GM12878 (cell line): ENCODE measurements at regions not wholly inside any gene's neighbourhood (a gene's known extent, or its start where the extent isn't known, plus 50 kb on each side); places are given as distances from the start of the nearest gene placed in this dataset.

Experiments
- ATAC-seq: fragments of 200-7000 bp; cut with Tn5 transposase; 3 replicates; pipeline ENCODE4 v1.9.1; 2020; ENCODE audit warnings: mild to moderate bottlenecking, moderate library complexity
- BruUV-seq: library from RNA; stranded (reverse); fragments of 400-500 nt; replicated peaks from 2 replicates; lab custom pipeline; 2021; lab: Mats Ljungman, UMichigan
- CTCF ChIA-PET: fragments of 300-600 bp; sonication (Branson Sonifier 250); formaldehyde crosslinking; extraction: SDS; loops from one replicate; lab custom pipeline; 2021; ENCODE audit warnings: inconsistent platforms; lab: Yijun Ruan, JAX
- POLR2A ChIA-PET: fragments of 350-600 bp; formaldehyde crosslinking; extraction: SDS; loops from one replicate; lab custom pipeline; 2021; ENCODE audit warnings: inconsistent platforms; lab: Charles Lee
- RAD21 ChIA-PET: fragments of 300-600 bp; sonication (Branson Sonifier 250); formaldehyde crosslinking; loops from one replicate; lab custom pipeline; 2023; ENCODE audit warnings: antibody characterized with exemption; ENCODE audit not compliant: unreplicated experiment; lab: Charles Lee
- SMC1A ChIA-PET: fragments of 300-600 bp; sonication (Branson Sonifier 250); formaldehyde crosslinking; loops from one replicate; lab custom pipeline; 2023; ENCODE audit not compliant: unreplicated experiment, uncharacterized antibody; lab: Charles Lee
- DNase-seq: peaks from one replicate; pipeline ENCODE4 v3.0.0-alpha.2; 2011; ENCODE audit warnings: low read depth, low spot score
- FAIRE-seq: peaks from 3 replicates; lab custom pipeline; 2011; peaks lifted over from hg19 to GRCh38; lab: Jason Lieb, UNC
- H2AFZ ChIP-seq: 2 replicates; pipeline ENCODE4 v1.6.0; 2011; ENCODE audit warnings: low read depth, low read length, control low read depth; ENCODE audit not compliant: control insufficient read depth
- H3K27ac ChIP-seq: 2 replicates; pipeline ENCODE4 v1.5.1; 2011; ENCODE audit warnings: control low read depth; ENCODE audit not compliant: control insufficient read depth, insufficient read depth
- H3K27me3 ChIP-seq, 2 experiments: replicated peaks in 1 of 2; 2 replicates each; pipeline versions ENCODE4 v1.6.0 to v1.6.1; 2011; ENCODE audit warnings: low read length in 1 of 2; ENCODE audit not compliant: control insufficient read depth in 2 of 2, insufficient read depth in 2 of 2
- H3K36me3 ChIP-seq, 2 experiments: 2 replicates each; pipeline ENCODE4 v1.5.1; 2011; ENCODE audit warnings: low read length in 1 of 2; ENCODE audit not compliant: control insufficient read depth in 2 of 2, insufficient read depth in 2 of 2
- H3K4me1 ChIP-seq: 2 replicates; pipeline ENCODE4 v1.6.1; 2011; ENCODE audit warnings: mild to moderate bottlenecking, low read length, moderate library complexity, mixed read lengths; ENCODE audit not compliant: control insufficient read depth, insufficient read depth
- H3K4me2 ChIP-seq: 2 replicates; pipeline ENCODE4 v1.6.0; 2011; ENCODE audit warnings: control low read depth; ENCODE audit not compliant: control insufficient read depth, insufficient read depth
- H3K4me3 ChIP-seq: fragments of 200-600 bp; sonication (generic); 2 replicates; pipeline ENCODE4 v1.5.1; 2016
- H3K79me2 ChIP-seq: 2 replicates; pipeline ENCODE4 v1.6.0; 2011; ENCODE audit warnings: low read length; ENCODE audit not compliant: control insufficient read depth, insufficient read depth
- H3K9ac ChIP-seq: 2 replicates; pipeline ENCODE4 v1.8.0; 2011; ENCODE audit warnings: low read length, control low read depth, mixed read lengths; ENCODE audit not compliant: control insufficient read depth, insufficient read depth
- H3K9me3 ChIP-seq: replicated peaks from 3 replicates; pipeline ENCODE4 v1.5.1; 2011; ENCODE audit warnings: mild to moderate bottlenecking, low read length; ENCODE audit not compliant: control insufficient read depth, insufficient read depth
- H4K20me1 ChIP-seq: 2 replicates; pipeline ENCODE4 v1.6.0; 2011; ENCODE audit not compliant: control insufficient read depth, insufficient read depth
- CREB1 ChIP-seq: IDR thresholded peaks from 2 replicates; pipeline ENCODE4 v1.6.1; 2012; ENCODE audit warnings: low read depth, mild to moderate bottlenecking, inconsistent platforms
- NFXL1 ChIP-seq: fragments of 450-650 bp; IDR thresholded peaks from 2 replicates; pipeline ENCODE4 v1.6.1; 2017; ENCODE audit warnings: antibody characterized with exemption, mild to moderate bottlenecking, borderline replicate concordance
- PBX3 ChIP-seq: IDR thresholded peaks from 2 replicates; pipeline ENCODE4 v1.6.1; 2011; ENCODE audit warnings: mild to moderate bottlenecking, low read depth, low read length, moderate library complexity; ENCODE audit not compliant: insufficient replicate concordance
- RELA ChIP-seq: fragments of 450-650 bp; IDR thresholded peaks from 2 replicates; pipeline ENCODE4 v1.8.0; 2014; ENCODE audit warnings: borderline replicate concordance; ENCODE audit not compliant: partially characterized antibody
- SUPT20H ChIP-seq: IDR thresholded peaks from 2 replicates; pipeline ENCODE4 v1.6.1; 2011; ENCODE audit warnings: low read depth, mild to moderate bottlenecking, low read length, moderate library complexity, borderline replicate concordance; ENCODE audit not compliant: control insufficient read depth
- TCF12 ChIP-seq: IDR thresholded peaks from 2 replicates; pipeline ENCODE4 v1.6.1; 2011; ENCODE audit warnings: low read depth, mild to moderate bottlenecking, low read length
- ZNF24 ChIP-seq: fragments of 450-650 bp; IDR thresholded peaks from 2 replicates; pipeline ENCODE4 v1.6.1; 2017; ENCODE audit warnings: antibody characterized with exemption, mild to moderate bottlenecking
- WGBS: methylation state at CpG from one replicate; pipeline ENCODE4 v1.1.6; 2016; ENCODE audit warnings: low lambda C conversion rate; ENCODE audit not compliant: insufficient replicate concordance, insufficient coverage; ENCODE audit errors: missing lambda C conversion rate; 5-methylcytosine and 5-hydroxymethylcytosine counted together
- in situ Hi-C: fragments of 300-500 bp; cut with MboI; formaldehyde crosslinking; loops from 9 replicates; pipeline ENCODE4 v1.14.3; 2018; ENCODE audit warnings: mixed read lengths
- intact Hi-C: fragments of 100-400 bp; cut with micrococcal nuclease; formaldehyde crosslinking; loops from one replicate; pipeline ENCODE4 v1.14.2; 2022; ENCODE audit not compliant: unreplicated experiment

DNA sequence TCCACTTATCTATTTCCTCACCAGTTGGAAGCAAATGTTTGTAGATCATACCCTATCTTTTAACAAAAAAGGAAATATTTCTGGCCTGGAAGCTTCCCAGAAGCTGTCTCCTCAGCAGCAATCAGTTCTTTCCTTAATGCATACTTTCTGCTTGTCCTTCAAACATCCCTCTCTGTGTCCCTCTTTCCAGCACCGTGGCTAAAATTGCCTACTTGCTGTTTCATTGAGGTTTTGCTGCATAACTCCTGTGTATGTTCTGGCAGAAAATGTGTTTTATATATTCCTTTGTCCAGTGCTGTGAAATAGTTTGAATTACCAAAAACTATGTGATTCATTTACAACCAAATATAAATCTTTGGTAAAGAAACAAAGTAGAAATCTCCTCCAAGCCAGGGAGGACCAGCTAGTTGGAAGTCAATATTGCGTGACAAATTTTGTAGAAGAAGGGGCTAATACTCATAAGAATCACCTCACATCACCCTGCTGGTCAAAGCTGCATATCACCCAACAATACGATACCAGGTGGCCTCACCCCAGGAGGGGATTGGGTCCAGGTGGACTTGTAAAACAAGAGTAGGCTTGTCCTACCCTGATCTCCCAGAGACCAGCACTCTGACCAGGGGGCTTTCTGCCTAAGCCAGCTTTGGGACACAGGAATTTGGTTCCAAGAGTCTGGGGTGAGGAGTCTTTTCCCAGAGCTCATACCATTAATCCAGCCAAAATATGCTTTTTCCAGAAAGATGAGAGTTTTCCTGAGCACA is 198.4 kb upstream of the SNX2 start:
- no TSS peak for BruUV-seq
- Histone ChIP-seq H3K4me2 (no peak overlapping the region), H3K4me1 (no peaks in the 10 kb centered on the region), H2AFZ (no peak overlapping the region), H3K9me3 (no peaks in the 10 kb centered on the region), H4K20me1 (no peaks in the 10 kb centered on the region), H3K27ac (no peak overlapping the region), H3K9ac (no peak overlapping the region), H3K79me2 (no peaks in the 10 kb centered on the region), H3K36me3 (no peaks in the 10 kb centered on the region), H3K4me3 (no peak overlapping the region), H3K27me3 (no peaks in the 10 kb centered on the region; a peak in 1 of 4 replicates)
- CTCF ChIA-PET, result no interaction called here
- ATAC-seq, result no peak
- TF ChIP-seq NFXL1, result no peak
- no peak for TF ChIP-seq ZNF24
- no peak for TF ChIP-seq TCF12
- no peak for TF ChIP-seq CREB1
- TF ChIP-seq SUPT20H, result no peak
- TF ChIP-seq RELA, result no peak
- no peak for TF ChIP-seq PBX3
- RAD21 ChIA-PET, result no interaction called here
- in situ Hi-C loops (no loop called here), intact Hi-C loops (no loop called here)
- no peak for FAIRE-seq
- POLR2A ChIA-PET, result no interaction called here
- no peak for DNase-seq
- WGBS, result 37% methylated on average over 3 of the region's 3 CpGs
- SMC1A ChIA-PET, result no interaction called here
